ENCODE measurements at regions not wholly inside any gene's neighbourhood (a gene's known extent, or its start where the extent isn't known, plus 50 kb on each side); places are given as distances from the start of the nearest gene placed in this dataset.

- TF ChIP-seq GABPA (IDR thresholded peaks at IDR 0.05; ENCODE audit: low read depth) = no peak
- TF ChIP-seq CTCF (IDR thresholded peaks at IDR 0.05; ENCODE audit: insufficient read depth, low read length) = no peak
- TF ChIP-seq REST (IDR thresholded peaks at IDR 0.05; ENCODE audit: insufficient replicate concordance, low read depth) = no peak
- no peak for TF ChIP-seq SPI1 (IDR thresholded peaks at IDR 0.05; ENCODE audit: borderline replicate concordance, low read depth)
- TF ChIP-seq POLR2AphosphoS5 (IDR thresholded peaks at IDR 0.05; ENCODE audit: low read depth) = no peak
- no peak overlapping the region for H3K27ac ChIP-seq (replicated peaks)
- H3K27me3 ChIP-seq (ENCODE audit: insufficient read depth, poor library complexity, severe bottlenecking) = peaks cover 3% of the 10 kb centered on the region
- H3K4me3 ChIP-seq (replicated peaks; ENCODE audit: insufficient read depth, low read length) = no peak overlapping the region
- no peak for DNase-seq (ENCODE audit: low read depth in 1 of 2, low spot score in 1 of 2)
Measured at GRCh38 chr2:175234153-175234552, 52.6 kb upstream of the ATP5MC3 start.

- no peak for TF ChIP-seq REST (IDR thresholded peaks at IDR 0.05; ENCODE audit: insufficient replicate concordance, low read depth)
- no peak for TF ChIP-seq POLR2AphosphoS5 (IDR thresholded peaks at IDR 0.05; ENCODE audit: low read depth)
- no peak for TF ChIP-seq GABPA (IDR thresholded peaks at IDR 0.05; ENCODE audit: low read depth)
- TF ChIP-seq SPI1 (IDR thresholded peaks at IDR 0.05; ENCODE audit: borderline replicate concordance, low read depth) = no peak
- no peak for TF ChIP-seq CTCF (IDR thresholded peaks at IDR 0.05; ENCODE audit: insufficient read depth, low read length)
- no peak for DNase-seq (ENCODE audit: low read depth in 1 of 2, low spot score in 1 of 2)
- Histone ChIP-seq H3K27ac (replicated peaks) (no peak overlapping the region), H3K27me3 (ENCODE audit: insufficient read depth, poor library complexity, severe bottlenecking) (peaks cover 3% of the 10 kb centered on the region), H3K4me3 (replicated peaks; ENCODE audit: insufficient read depth, low read length) (no peak overlapping the region)
Measured at GRCh38 chr2:175233135-175233719, 51.7 kb upstream of the ATP5MC3 start.

All from HL-60 (cell line).